AG04450 (cell line): ENCODE measurements at regions not wholly inside any gene's neighbourhood (a gene's known extent, or its start where the extent isn't known, plus 50 kb on each side); places are given as distances from the start of the nearest gene placed in this dataset.

Experiments used
- CTCF ChIA-PET: fragments of 300-600, 350-600 bp; formaldehyde crosslinking; extraction: SDS; loops from one replicate; lab custom pipeline; 2022; ENCODE audit warnings: antibody characterized with exemption, inconsistent platforms; lab: Charles Lee
- POLR2A ChIA-PET: fragments of 350-600 bp; formaldehyde crosslinking; extraction: SDS; loops from one replicate; lab custom pipeline; 2021; ENCODE audit warnings: antibody characterized with exemption, inconsistent platforms; lab: Yijun Ruan, JAX
- DNase-seq: peaks from one replicate; pipeline ENCODE4 v3.0.0-alpha.2; 2011; ENCODE audit warnings: low read depth, low spot score
- H3K27ac ChIP-seq: one replicate; pipeline ENCODE4 v1.5.1; 2012; ENCODE audit warnings: low read depth, low read length, control low read depth
- H3K27me3 ChIP-seq: one replicate; pipeline ENCODE4 v1.6.0; 2012; ENCODE audit warnings: low read length; ENCODE audit not compliant: control insufficient read depth, insufficient read depth
- H3K4me3 ChIP-seq: 2 replicates; pipeline ENCODE4 v1.5.1; 2011; ENCODE audit warnings: mild to moderate bottlenecking, low read depth, low read length, control low read depth
- H3K9me3 ChIP-seq: 2 replicates; pipeline ENCODE4 v1.5.1; 2012; ENCODE audit warnings: low read length; ENCODE audit not compliant: control insufficient read depth, insufficient read depth
- CTCF ChIP-seq: IDR thresholded peaks from 2 replicates; pipeline ENCODE4 v1.5.1; 2011; ENCODE audit warnings: low read depth, low read length, control low read depth, inconsistent platforms

DNA sequence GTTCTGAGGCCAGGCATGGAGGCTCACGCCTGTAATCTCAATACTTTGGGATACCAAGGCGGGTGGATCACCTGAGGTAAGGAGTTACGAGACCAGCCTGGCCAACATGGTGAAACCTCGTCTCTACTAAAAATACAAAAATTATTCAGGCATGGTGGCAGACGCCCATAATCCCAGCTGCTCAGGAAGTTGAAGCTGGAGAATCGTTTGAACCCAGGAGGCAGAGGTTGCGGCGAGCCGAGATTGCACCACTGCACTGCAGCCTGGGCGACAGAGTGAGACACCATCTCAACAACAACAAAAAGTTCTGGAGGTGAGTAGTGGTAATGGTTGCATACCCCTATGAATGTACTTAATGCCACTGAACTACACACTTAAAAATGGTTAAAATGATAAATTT, 60.3 kb upstream of the SP4 start:
- DNase-seq, result no peak
- Histone ChIP-seq H3K9me3 (no peaks in the 10 kb centered on the region), H3K27ac (no peak overlapping the region), H3K4me3 (no peak overlapping the region), H3K27me3 (no peaks in the 10 kb centered on the region)
- POLR2A ChIA-PET, result no interaction called here
- TF ChIP-seq CTCF, result no peak
- CTCF ChIA-PET, result no interaction called here

DNA sequence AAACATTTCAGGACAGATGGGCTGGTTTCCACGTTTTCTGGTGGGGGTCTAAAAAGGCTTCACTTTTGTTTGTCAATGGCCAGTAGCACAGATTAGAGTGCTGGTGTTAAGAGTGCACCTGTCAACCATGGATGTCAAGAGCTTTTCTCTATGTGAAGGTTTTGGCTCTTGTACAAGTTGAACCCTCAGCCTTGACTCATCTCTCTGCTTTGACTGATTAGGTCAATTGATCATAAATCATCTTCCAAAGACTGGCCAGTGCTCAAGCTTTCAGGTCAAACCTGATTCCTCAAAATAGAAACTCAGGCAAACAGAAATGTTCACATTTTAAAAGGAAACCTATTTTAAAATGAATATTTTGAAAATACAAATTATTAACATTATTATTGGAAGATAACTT, 59.6 kb upstream of the SP4 start:
- Histone ChIP-seq H3K4me3 (no peak overlapping the region), H3K9me3 (no peaks in the 10 kb centered on the region), H3K27ac (no peak overlapping the region), H3K27me3 (no peaks in the 10 kb centered on the region)
- TF ChIP-seq CTCF, result no peak
- CTCF ChIA-PET, result no interaction called here
- POLR2A ChIA-PET, result no interaction called here
- no peak for DNase-seq

GRCh38 chr7:21370283-21370982, 57.5 kb upstream of the SP4 start:
- ChIA-PET POLR2A (no interaction called here), CTCF (no interaction called here)

GRCh38 chr7:21371360-21371759, 56.5 kb upstream of the SP4 start:
- no peak for DNase-seq
- POLR2A ChIA-PET, result no interaction called here
- no peaks in the 10 kb centered on the region for H3K27me3 ChIP-seq
- CTCF ChIA-PET, result no interaction called here
- no peak for TF ChIP-seq CTCF
- no peaks in the 10 kb centered on the region for H3K9me3 ChIP-seq
- H3K4me3 ChIP-seq, result no peak overlapping the region
- H3K27ac ChIP-seq, result no peak overlapping the region

More at GRCh38 chr7:21370283-21370982, 57.5 kb upstream of the SP4 start:
- no peaks in the 10 kb centered on the region for H3K9me3 ChIP-seq
- TF ChIP-seq CTCF, result no peak
- H3K27ac ChIP-seq, result no peak overlapping the region
- H3K4me3 ChIP-seq, result no peak overlapping the region
- no peaks in the 10 kb centered on the region for H3K27me3 ChIP-seq
- no peak for DNase-seq

GRCh38 chr7:21373031-21373430, 54.9 kb upstream of the SP4 start:
- DNase-seq, result no peak
- no peak for TF ChIP-seq CTCF
- CTCF ChIA-PET, result no interaction called here
- POLR2A ChIA-PET, result no interaction called here
- H3K9me3 ChIP-seq, result no peaks in the 10 kb centered on the region
- H3K27me3 ChIP-seq, result no peaks in the 10 kb centered on the region
- H3K27ac ChIP-seq, result no peak overlapping the region
- no peak overlapping the region for H3K4me3 ChIP-seq
